ENCODE measurements at regions not wholly inside any gene's neighbourhood (a gene's known extent, or its start where the extent isn't known, plus 50 kb on each side); places are given as distances from the start of the nearest gene placed in this dataset.

DNA sequence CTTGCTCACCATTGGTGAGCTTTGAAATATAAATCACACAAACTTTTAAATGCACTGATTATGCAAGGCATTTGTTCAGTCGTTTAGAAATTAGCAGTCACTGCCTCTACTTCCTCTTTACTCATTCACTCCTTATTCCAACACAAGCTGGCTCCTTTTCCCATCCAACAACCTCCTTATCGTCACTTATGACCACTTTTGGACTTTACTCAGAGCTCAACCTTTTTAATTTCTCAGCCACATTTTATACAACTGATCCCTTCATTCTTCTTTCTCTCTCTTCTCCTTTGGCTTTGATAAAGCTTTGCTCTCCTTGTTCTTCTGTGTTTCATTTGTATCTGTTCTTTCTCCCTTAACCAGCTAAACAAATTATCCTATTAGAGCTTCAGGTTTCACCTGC lies 126.4 kb upstream of the PLEKHA5 start:
- intact Hi-C loops (cut with DNase I) = no loop called here
- DNase-seq (ENCODE audit: low spot score) = no peak

DNA sequence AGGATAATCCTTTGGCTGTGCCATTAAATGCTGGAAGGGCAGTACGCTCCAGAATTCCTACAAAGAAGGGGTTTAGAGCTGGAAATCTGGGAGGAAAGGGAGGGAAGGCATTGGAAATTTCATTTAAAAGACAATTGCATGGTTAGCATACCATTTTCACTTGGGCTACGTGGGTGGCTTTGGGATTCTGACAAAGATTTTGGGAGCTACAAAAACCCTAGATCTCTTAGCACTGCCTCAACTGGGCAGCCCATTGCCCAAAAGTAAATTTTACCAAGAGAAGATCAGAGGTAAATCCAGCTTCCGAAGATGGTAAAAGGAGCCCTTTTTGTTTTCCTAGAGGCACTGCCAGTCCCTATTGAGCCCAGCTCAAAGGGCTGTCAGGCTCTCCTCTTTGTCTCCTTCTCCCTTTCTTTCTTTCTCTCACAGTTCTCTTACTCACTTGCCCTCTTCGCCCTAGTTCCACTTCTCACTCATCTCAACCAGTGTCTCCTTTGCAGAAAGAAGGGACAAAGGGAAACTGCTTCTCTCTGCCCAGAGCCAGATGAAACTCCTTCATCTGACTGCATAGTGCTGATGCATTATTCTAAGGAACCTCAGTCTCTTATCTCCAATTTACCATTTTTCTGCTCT lies 125.4 kb upstream of the PLEKHA5 start:
- DNase-seq (ENCODE audit: low spot score) = no peak
- intact Hi-C loops (cut with DNase I) = no loop called here

DNA sequence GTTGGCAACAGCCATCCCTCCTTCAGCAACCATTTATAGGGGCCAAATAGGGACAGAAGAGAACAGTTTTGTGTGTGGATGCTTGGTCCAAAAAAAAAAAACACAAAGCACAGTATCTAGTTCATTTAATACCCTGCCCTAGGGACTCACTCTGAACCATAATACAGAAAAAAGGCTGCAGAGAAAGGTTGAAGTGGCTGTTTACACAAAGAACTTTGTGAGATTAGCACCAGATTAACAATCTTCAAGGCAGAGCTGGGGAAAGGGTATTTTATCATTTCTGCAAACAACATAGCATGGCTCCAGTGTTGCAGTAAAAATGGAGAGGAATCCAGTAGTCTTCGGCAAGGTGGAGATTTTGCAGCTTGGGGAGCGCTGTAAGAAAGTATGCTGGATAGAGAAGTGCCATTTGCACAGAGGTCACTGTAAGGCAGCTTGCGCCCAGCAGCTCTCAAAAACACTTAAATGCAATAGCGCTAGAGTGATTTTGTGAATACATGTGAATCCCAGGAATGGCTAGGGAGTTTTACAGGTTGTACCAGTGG lies 124.2 kb upstream of the PLEKHA5 start:
- intact Hi-C loops (cut with DNase I) = no loop called here
- DNase-seq (ENCODE audit: low spot score) = no peak

DNA sequence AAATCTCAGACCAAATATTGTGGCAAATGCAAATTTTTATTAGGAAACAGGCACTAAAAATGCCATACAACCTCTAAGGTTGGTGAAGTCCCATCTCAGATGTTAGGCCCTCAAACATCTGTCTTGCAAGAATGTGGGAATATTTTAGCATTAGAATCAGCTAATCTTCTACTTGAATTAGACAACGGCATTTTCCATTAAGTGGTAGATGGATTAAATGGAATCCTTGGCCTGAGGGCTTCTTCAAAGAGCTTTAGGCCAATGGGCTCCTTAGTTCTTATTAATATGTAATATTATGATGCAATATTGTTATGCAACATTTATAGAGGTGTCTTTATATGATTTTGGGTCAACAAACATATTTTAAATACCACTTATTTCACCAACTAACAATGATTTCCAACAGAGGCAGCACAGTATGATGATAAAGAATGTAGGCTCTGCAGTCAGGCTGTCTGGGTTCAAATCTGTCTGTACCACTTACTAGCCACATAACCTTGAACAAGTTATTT lies 122.9 kb upstream of the PLEKHA5 start:
- DNase-seq (ENCODE audit: low spot score) = no peak
- intact Hi-C loops (cut with DNase I) = no loop called here

DNA sequence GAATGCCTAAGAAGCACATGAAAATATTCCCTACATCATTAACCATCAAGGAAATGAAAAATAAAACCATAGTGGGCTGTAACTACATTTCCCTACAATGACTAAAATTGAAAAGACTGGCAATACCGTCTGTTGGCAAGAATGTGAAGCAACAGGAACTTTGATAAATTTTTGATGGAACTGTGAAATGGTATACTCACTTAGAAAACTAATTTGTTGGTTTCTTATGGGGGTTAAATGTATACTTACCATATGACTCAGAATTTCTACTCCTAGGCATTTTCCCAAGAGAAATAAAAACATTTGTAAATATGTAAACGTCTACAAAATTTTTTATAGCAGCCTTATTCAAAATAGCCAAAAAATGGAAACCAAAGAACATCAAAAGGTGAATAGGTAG lies 121.4 kb upstream of the PLEKHA5 start:
- DNase-seq (ENCODE audit: low spot score) = no peak
- intact Hi-C loops (cut with DNase I) = no loop called here

DNA sequence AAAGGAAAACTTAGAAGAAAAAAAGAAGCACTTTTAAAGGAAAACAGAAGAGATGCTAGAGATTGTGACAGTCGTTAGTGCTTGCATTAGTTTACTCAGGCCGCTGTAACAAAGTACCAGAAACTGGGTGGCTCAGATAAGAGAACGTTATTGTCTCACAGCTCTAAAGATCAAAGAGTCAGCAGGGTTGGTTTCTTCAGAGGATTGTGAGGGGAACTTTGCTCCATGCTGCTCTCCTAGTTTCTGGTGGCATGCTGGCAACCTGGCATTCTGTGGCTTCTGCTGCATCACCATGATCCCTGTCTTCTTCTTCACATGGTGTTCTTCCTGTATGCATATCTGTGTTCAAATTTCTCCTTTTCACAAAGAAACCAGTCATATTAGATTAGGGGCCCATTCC lies 119.4 kb upstream of the PLEKHA5 start:
- intact Hi-C loops (cut with DNase I) = loop anchor here in 1 of 2 donors (10.0 kb wide), 1 partner anchor 515 kb away; no protein-coding TSS in a partner anchor
- no peak for DNase-seq (ENCODE audit: low spot score)

DNA sequence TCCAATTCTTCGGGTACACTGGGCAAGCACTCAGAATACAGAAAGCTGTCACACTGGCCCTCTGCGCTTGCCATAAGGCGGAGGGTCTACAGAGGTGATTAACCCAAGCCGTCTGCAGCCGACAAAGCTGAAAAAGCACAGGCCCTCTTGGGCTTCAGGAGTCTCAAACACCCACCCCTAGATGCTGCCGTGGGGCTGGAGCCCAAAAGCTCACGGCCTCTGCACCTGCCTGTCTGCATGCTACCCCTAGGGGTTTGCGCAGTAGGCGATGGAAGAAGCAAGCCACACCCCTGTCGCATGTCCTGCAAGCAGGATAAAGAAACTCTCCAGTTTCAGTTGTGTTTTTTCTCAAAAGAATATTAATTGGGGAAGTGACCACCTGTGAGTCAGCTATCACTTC lies 118.8 kb upstream of the PLEKHA5 start:
- no peak for DNase-seq (ENCODE audit: low spot score)
- intact Hi-C loops (cut with DNase I) = loop anchor here in 1 of 2 donors (10.0 kb wide), 1 partner anchor 514 kb away; no protein-coding TSS in a partner anchor

DNA sequence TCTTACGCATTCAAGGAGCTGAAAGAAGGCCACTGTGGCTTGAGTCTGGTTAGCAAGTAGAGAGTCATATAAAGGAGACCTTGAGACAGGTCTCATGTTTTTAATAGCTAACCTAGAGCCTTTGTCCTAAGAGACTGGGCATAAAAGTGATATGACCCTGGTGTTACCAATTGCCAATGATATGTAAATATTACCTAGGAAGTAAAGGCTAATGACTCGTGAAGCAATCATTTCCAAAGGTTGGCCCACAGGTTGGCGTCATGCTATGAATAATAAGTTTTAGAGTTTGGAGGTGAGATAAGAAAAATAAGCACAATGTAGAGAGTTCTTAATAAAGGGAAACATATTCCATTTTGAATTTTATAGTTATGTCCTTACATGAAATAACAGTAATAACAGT lies 116.6 kb upstream of the PLEKHA5 start:
- intact Hi-C loops (cut with DNase I) = loop anchor here in 1 of 2 donors (10.0 kb wide), 1 partner anchor 512 kb away; no protein-coding TSS in a partner anchor
- no peak for DNase-seq (ENCODE audit: low spot score)

DNA sequence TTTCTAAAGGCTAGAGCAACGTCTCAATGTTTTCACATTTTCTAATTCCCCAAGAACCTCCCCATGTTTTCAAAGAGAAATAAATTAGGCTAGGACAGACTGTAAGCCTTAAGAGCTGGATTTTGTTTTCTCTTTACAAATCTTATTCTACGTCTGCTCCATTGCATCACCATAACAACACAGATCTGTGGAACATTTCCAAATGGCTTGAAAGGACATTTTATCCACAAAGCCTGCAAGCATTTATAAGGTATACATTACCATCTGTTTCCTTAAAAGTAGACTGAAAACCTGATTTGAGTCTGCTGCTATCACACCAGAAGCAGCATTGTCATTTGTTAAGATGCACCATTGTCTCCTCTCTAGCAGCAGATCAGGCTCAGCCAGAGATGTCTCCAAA lies 115.3 kb upstream of the PLEKHA5 start:
- no peak for DNase-seq (ENCODE audit: low spot score)
- intact Hi-C loops (cut with DNase I) = loop anchor here in 1 of 2 donors (10.0 kb wide), 1 partner anchor 511 kb away; no protein-coding TSS in a partner anchor

DNA sequence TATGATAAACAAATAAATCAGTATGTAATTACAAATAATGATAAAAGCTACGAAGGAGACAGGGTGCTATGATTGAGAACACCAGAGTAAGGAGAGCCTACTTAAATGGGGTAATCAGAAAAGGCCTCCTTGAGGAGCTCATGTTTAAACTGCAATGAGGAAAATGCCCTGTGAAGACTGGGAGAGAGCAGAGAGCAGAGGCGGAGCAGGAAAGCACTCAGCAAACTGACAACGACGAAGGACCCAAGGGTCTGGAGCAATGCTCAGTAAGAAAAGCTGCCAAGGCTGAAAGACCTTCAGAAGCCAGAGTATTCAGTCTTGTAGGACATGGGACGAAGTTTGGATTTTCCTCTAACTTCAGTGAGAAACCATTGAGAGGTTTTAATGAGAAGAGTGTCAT lies 114.2 kb upstream of the PLEKHA5 start:
- no peak for DNase-seq (ENCODE audit: low spot score)
- intact Hi-C loops (cut with DNase I) = loop anchor here in 1 of 2 donors (10.0 kb wide), 1 partner anchor 510 kb away; no protein-coding TSS in a partner anchor

DNA sequence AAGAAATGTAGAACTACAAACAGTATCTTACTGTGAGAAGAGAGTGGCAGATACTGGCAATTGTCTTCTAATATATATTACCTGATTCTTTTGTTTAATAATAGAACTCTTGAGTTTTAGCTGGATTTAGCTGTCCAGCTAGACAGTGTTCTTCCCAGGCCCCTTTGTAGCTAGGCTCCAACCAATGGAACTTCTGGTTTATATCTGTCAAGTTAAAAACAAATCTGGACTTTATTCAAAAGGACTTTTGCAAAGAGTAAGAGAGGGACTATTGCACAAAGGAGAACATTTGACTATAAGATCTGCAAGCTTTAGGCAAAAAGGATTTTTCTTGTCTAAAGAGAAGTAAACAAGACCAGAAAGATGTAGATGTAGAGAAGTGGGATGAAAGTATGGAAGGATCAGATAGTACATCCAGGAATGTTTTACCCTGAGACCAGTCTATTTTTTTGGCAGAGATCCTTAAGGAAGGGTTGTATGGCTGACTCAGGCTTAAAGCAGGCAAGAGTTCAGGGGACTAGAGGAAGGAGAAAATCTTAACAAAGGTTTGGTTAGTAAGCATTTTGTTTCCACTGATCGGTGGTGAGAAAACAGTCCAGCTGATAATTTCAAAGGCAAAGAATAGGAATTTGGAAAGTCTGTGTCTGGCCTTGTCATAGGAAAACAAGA lies 111.1 kb upstream of the PLEKHA5 start:
- intact Hi-C loops (cut with DNase I) = loop anchor here in 1 of 2 donors (10.0 kb wide), 1 partner anchor 506 kb away; no protein-coding TSS in a partner anchor

DNA sequence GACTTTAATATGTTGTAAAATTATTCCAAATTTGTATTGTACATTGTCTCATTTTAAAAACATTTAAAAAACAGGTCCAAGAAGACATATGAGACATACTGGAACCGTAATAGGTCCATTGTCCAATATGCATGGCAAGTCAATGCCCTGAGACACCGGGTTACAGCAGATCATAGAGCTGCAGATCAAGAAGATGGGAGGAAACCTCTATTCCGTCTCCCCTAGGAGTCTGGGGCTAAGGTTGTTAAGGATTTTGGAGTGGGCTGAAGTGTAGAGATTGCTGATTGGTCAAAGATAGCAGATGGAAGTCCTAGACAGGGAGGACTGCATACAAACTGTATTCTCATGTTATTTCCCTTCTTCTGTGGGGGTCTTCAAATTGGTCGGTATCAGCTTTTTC lies 108.3 kb upstream of the PLEKHA5 start:
- intact Hi-C loops (cut with DNase I) = no loop called here

More for the DNA sequence above, 111.1 kb upstream of the PLEKHA5 start:
- no peak for DNase-seq (ENCODE audit: low spot score)

DNA sequence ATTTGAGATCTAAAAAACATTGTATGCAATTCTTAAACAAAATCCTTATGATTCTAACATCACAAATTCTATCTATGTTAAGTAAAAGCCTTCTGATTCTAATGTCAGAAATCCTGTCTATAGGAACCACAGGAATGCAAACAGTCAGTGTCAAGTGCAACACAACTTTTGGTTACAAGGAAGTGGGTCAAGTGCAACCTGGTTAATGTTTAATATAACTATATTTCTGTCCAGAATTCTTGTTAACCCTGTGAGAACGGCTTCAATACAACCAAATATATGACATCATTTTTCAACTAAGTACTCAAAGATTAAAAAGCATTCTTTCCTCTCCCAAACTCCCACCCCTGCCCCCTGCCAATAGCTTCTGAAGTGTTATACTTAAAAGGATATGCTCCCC lies 107.9 kb upstream of the PLEKHA5 start:
- no peak for DNase-seq (ENCODE audit: low spot score)
- intact Hi-C loops (cut with DNase I) = no loop called here

More for the DNA sequence above, 108.3 kb upstream of the PLEKHA5 start:
- no peak for DNase-seq (ENCODE audit: low spot score)

DNA sequence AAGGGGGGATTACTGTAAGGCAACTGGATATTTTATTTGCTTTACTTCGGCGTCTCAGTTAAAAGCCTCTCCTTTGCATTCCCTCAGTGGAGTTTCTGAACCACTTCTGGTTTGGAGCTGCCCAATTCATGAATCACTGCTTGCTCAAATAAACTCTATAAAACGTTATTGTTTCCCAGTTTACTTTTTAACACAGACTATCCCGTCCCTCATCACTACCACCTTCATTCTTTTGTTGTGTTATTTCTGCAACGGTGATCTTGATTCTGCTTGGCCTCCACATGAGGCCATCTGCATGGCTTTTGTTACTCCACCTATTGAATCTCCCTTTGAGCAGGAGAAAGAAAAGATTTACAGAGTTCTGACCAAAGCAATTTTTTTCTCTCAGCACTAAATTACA lies 104.0 kb upstream of the PLEKHA5 start:
- intact Hi-C loops (cut with DNase I) = no loop called here

DNA sequence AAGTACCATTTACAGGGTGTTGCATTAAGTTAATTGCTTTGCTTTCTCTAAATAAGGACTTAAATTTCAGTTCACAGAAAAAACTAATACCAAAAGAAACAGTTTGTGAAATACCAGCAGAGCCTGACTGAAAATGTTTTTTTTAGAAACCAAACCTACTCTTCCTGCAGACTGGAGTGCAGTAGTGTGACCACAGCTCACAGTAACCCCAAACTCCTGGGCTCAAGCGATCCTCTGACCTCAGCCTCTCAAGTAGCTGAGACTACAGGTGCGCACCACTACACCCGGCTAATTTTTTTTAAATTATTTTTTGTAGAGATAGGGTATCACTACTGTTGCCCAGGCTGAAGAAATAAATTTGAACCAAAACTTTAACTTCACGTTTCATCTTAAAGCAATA lies 103.5 kb upstream of the PLEKHA5 start:
- intact Hi-C loops (cut with DNase I) = no loop called here
- DNase-seq (ENCODE audit: low spot score) = no peak

More for the DNA sequence above, 104.0 kb upstream of the PLEKHA5 start:
- DNase-seq (ENCODE audit: low spot score) = no peak

DNA sequence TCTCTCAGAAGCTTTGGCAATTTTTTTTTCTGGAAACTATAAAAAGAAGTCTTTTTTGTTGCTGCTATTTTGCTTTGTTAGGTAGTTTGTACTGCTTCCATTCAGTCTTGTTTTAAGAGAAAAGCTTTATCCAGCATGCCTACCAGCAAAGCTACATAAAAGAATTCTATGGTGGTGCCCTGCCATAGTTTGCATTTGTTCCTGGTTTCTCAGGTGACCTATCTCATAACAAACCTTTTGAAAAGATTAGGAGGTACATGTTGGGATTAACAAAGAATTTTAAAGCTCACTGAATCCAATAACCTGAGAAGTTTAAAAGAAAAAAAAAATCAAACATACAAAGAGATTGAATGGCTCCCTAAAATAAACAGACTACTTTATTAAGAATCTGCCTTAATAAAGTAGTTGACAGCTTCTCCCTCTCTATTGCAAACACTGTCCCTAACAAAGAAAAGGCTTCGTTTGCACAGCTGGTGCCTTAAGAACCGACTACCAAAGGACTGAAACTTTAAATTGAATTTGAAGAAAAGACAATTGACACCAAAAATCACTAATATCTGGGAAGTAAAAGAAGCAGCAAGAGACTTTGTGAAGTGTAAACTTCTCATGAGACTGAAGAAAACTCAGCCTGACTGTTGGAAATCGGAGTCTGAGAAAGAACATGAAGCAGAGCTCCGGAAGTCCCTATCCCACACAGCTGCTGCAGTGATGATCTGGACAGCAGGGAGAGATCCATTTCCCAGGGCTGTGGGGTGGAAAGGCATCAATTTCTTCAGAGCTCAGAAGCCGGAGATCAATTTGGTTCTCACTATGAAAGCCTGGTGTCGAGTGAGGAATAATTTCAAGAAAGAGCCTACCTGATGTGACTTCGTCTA lies 102.7 kb upstream of the PLEKHA5 start:
- intact Hi-C loops (cut with DNase I) = no loop called here
- DNase-seq (ENCODE audit: low spot score) = no peak

DNA sequence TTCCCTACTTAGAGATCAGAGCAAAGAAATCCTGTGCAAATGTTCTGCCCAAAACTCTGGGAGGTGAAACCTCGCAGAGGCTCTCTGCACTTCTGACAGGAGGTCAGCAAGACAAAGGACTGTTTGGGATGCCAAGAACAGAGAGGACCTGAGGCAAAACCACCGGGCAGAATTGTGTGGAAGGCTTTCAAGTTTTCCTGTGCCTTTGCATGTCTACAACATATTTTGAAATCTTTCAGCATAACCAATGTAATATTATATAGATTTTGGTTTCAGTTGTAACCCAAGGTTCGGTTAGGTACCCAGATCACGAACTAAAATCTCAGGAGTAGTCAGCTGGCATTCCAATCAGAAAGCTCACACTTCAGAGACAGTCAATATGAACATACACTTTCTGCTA lies 99.4 kb upstream of the PLEKHA5 start:
- intact Hi-C loops (cut with DNase I) = no loop called here

DNA sequence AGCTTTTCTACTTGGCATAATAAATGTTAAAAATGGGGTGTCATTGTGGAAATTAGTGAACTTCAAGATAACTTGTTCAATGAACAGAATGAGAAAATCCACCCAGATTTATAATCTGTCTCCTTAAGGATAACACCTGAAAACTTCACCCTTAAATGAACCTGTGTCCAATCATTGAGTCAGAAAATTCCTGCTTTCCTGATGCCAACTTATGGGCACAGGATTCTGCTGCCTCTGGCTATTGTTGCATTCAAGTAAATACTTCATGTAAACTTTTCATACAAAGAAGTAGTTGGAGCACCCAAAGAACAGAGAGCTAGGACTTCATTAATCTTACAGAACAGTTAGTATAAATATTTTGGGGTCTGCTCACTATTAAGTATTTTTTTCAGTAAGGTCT lies 98.9 kb upstream of the PLEKHA5 start:
- DNase-seq (ENCODE audit: low spot score) = no peak
- intact Hi-C loops (cut with DNase I) = no loop called here

More for the DNA sequence above, 99.4 kb upstream of the PLEKHA5 start:
- DNase-seq (ENCODE audit: low spot score) = no peak

DNA sequence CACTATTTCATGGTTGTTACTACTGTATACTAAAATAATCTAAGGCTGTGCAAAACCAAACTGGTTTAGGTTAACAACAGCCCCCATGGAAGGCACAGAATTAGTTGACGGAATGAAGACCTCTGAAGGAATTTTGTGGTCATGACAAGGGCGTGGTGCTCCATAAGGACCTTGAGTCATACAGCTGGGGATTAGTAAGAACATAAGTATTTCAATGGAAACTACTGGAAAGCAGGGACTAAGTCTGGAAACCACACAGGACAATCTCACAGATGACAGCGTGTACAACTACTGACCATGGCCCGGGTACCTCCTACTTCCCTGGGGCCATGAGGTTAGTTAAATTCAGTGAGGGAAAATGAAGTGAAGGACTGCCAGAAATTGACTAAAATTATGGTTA lies 98.5 kb upstream of the PLEKHA5 start:
- DNase-seq (ENCODE audit: low spot score) = no peak
- intact Hi-C loops (cut with DNase I) = no loop called here
